Uterus (tissue), 2 donors: ENCODE measurements at regions not wholly inside any gene's neighbourhood (a gene's known extent, or its start where the extent isn't known, plus 50 kb on each side); places are given as distances from the start of the nearest gene placed in this dataset.

ENCODE experiments used
- POLR2A ChIP-seq, 2 donors: fragments of 450-650 bp; IDR thresholded peaks; one replicate each; pipeline ENCODE4 v1.6.1; 2016; ENCODE audit warnings: antibody characterized with exemption in 2 of 2, mild to moderate bottlenecking in 1 of 2, moderate library complexity in 1 of 2
- TF ChIP-seq, protein P1 (sequence below), 4 experiments: fragments of 200-600 bp in 2 of 4; fragments of 450-650 bp in 2 of 4; sonication (generic) in 2 of 4; IDR thresholded peaks; one replicate each; pipeline ENCODE4 v1.5.1; 2016 to 2019; ENCODE audit warnings: antibody characterized with exemption in 4 of 4, mild to moderate bottlenecking in 2 of 4, moderate library complexity in 1 of 4

DNA sequence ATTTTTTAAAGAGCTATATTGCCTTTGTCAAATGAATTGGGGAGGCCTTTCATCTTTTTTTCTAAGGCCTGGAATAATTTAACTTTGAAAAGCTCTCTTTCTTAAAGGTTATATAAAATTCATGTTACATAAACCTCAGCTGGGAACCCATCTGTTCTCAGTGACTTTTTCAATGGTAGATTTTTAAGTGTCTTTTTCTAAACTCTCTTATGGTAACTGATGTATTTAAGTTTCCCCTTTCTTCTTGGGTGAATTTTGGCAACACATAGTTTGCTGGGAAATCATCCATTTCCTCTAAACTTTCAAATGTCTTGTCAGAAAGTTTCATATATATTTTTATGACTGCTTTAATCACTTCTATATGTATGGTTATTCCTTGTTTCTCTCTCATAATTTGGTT is 362.2 kb upstream of the KLF6 start:
- no peak for TF ChIP-seq POLR2A (IDR thresholded peaks at IDR 0.05)
- TF ChIP-seq, protein P1, sequence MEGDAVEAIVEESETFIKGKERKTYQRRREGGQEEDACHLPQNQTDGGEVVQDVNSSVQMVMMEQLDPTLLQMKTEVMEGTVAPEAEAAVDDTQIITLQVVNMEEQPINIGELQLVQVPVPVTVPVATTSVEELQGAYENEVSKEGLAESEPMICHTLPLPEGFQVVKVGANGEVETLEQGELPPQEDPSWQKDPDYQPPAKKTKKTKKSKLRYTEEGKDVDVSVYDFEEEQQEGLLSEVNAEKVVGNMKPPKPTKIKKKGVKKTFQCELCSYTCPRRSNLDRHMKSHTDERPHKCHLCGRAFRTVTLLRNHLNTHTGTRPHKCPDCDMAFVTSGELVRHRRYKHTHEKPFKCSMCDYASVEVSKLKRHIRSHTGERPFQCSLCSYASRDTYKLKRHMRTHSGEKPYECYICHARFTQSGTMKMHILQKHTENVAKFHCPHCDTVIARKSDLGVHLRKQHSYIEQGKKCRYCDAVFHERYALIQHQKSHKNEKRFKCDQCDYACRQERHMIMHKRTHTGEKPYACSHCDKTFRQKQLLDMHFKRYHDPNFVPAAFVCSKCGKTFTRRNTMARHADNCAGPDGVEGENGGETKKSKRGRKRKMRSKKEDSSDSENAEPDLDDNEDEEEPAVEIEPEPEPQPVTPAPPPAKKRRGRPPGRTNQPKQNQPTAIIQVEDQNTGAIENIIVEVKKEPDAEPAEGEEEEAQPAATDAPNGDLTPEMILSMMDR (IDR thresholded peaks at IDR 0.05): no peak
